K562 (cell line): ENCODE measurements at regions not wholly inside any gene's neighbourhood (a gene's known extent, or its start where the extent isn't known, plus 50 kb on each side); places are given as distances from the start of the nearest gene placed in this dataset.

ENCODE experiments used
- ASH1L ChIP-seq: fragments of 450-650 bp; IDR thresholded peaks from 2 replicates; pipeline ENCODE4 v1.6.1; 2018; ENCODE audit warnings: borderline replicate concordance, mild to moderate bottlenecking, low read depth; ENCODE audit not compliant: partially characterized antibody
- ELK1 ChIP-seq: sonication (generic); formaldehyde crosslinking; IDR thresholded peaks from 2 replicates; pipeline ENCODE4 v1.8.1; 2022; ENCODE audit warnings: missing genetic modification reagents
- KLF16 ChIP-seq: IDR thresholded peaks from 2 replicates; pipeline ENCODE4 v1.6.1; 2016; ENCODE audit warnings: antibody characterized with exemption
- L3MBTL2 ChIP-seq: fragments of 450-650 bp; IDR thresholded peaks from 2 replicates; pipeline ENCODE4 v1.6.1; 2016; ENCODE audit warnings: mild to moderate bottlenecking, moderate library complexity
- LEF1 ChIP-seq: fragments of 450-650 bp; IDR thresholded peaks from 2 replicates; pipeline ENCODE4 v1.6.1; 2016; ENCODE audit warnings: mild to moderate bottlenecking
- MEIS2 ChIP-seq: fragments of 450-650 bp; IDR thresholded peaks from 2 replicates; pipeline ENCODE4 v1.6.1; 2014; ENCODE audit warnings: mild to moderate bottlenecking; ENCODE audit not compliant: partially characterized antibody
- MXD1 ChIP-seq: fragments of 250-450 bp; sonication (Bioruptor Pico); IDR thresholded peaks from 2 replicates; pipeline ENCODE4 v1.8.0; 2021; ENCODE audit warnings: borderline replicate concordance, mild to moderate bottlenecking, moderate library complexity; ENCODE audit not compliant: poor library complexity, severe bottlenecking
- MYBL2 ChIP-seq, 2 experiments: fragments of 450-650 bp in 1 of 2; sonication (generic) in 1 of 2; formaldehyde crosslinking in 1 of 2; IDR thresholded peaks; 2 replicates each; pipeline versions ENCODE4 v1.6.1 to v1.8.1; 2017 to 2022; ENCODE audit warnings: borderline replicate concordance in 1 of 2, inconsistent platforms in 1 of 2, low read depth in 1 of 2, mild to moderate bottlenecking in 1 of 2, missing genetic modification reagents in 1 of 2, moderate library complexity in 1 of 2
- PKNOX1 ChIP-seq: fragments of 450-650 bp; IDR thresholded peaks from 2 replicates; pipeline ENCODE4 v1.6.1; 2016
- PML ChIP-seq: IDR thresholded peaks from 2 replicates; pipeline ENCODE4 v1.6.1; 2012; ENCODE audit warnings: low read length, inconsistent platforms
- RFX1 ChIP-seq: fragments of 450-650 bp; IDR thresholded peaks from 2 replicates; pipeline ENCODE4 v1.6.1; 2016; ENCODE audit warnings: mild to moderate bottlenecking, moderate library complexity
- SNRNP70 ChIP-seq: fragments of 200-400 bp; formaldehyde crosslinking; optimal IDR thresholded peaks from 2 replicates; pipeline ENCODE3; 2017; ENCODE audit warnings: low read depth, low read length
- TAF7 ChIP-seq: fragments of 450-650 bp; IDR thresholded peaks from 2 replicates; pipeline ENCODE4 v1.6.1; 2016; ENCODE audit warnings: missing genetic modification characterization, missing compliant biosample characterization
- TCF15 ChIP-seq: fragments of 250-450 bp; sonication (Bioruptor Pico); IDR thresholded peaks from 2 replicates; pipeline ENCODE4 v1.8.0; 2022; ENCODE audit warnings: moderate library complexity, mild to moderate bottlenecking, inconsistent platforms
- ZMIZ1 ChIP-seq, 2 experiments: fragments of 150-350 bp in 1 of 2; IDR thresholded peaks; 2 replicates each; pipeline ENCODE4 v1.6.1; 2012 to 2016; ENCODE audit warnings: low read depth in 2 of 2, low read length in 2 of 2, mild to moderate bottlenecking in 1 of 2, moderate library complexity in 1 of 2
- ZNF146 ChIP-seq: IDR thresholded peaks from one replicate; pipeline ENCODE4 v1.6.1; 2018; ENCODE audit warnings: missing compliant biosample characterization; ENCODE audit not compliant: unreplicated experiment
- ZNF253 ChIP-seq: fragments of 250-450 bp; sonication (Bioruptor Pico); conservative IDR thresholded peaks from 2 replicates; pipeline ENCODE4 v1.6.1; 2021; ENCODE audit warnings: mild to moderate bottlenecking
- ZNF639 ChIP-seq, 2 experiments: fragments of 200-800 bp in 1 of 2; sonication (Bioruptor generic) in 1 of 2; sonication (generic) in 1 of 2; formaldehyde crosslinking in 1 of 2; IDR thresholded peaks in 1 of 2; conservative IDR thresholded peaks in 1 of 2; 2 replicates each; pipeline versions ENCODE4 v1.5.0 to v1.6.1; 2016 to 2020; ENCODE audit warnings: missing compliant biosample characterization in 1 of 2, missing genetic modification characterization in 1 of 2, missing genetic modification reagents in 1 of 2

GRCh38 chr12:42660968-42661937 lies 71.7 kb upstream of the PRICKLE1 start (continued):
- TF ChIP-seq MYBL2 (IDR thresholded peaks at IDR 0.05; ENCODE audit: low read depth) (no peak), MYBL2 (CRISPR knock-in tag; IDR thresholded peaks at IDR 0.05; ENCODE audit: borderline replicate concordance) (no peak), PML (no peak), ZMIZ1 (IDR thresholded peaks at IDR 0.05; ENCODE audit: low read depth in 2 of 2, low read length in 2 of 2) (no peak), RFX1 (no peak), TCF15 (no peak), KLF16 (no peak), SNRNP70 (no peak), ZNF253 (CRISPR knock-in tag) (no peak), ZNF639 (CRISPR knock-in tag; conservative IDR thresholded peaks at IDR 0.05 in 1 of 2, IDR thresholded peaks at IDR 0.05 in 1 of 2) (no peak), ASH1L (no peak), ELK1 (CRISPR knock-in tag) (no peak), PKNOX1 (peak; percentile 91), L3MBTL2 (no peak), TAF7 (tag) (no peak), MEIS2 (peak; percentile 91), ZNF146 (CRISPR knock-in tag) (no peak), MXD1 (CRISPR knock-in tag) (no peak), LEF1 (no peak)
